ENCODE measurements at regions not wholly inside any gene's neighbourhood (a gene's known extent, or its start where the extent isn't known, plus 50 kb on each side); places are given as distances from the start of the nearest gene placed in this dataset.

DNA sequence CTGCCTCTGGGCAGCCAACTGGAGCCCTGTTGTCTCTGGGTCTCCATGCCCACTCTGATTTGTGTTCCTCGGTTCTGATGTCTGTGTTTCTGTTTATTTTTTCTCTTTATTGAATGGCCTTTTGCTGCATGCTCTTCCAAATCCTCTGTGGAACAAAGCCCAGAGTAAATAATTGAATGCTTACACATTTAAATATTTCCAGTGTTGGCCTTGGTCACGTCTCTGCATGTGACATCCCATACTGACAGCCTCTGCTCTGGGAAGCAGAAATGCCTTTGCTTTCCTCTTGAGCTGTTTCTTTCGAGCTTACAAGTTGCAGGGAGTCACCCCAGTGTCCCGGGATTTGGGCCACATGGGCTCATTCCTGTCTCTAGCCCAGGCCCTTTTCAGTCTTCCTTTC, 267.9 kb downstream of the PTPRU start:
- TF ChIP-seq SPI1 (IDR thresholded peaks at IDR 0.05; ENCODE audit: low read depth, low read length) (no peak), TAF1 (IDR thresholded peaks at IDR 0.05; ENCODE audit: low read depth, low read length) (no peak), POU2F2 (IDR thresholded peaks at IDR 0.05; ENCODE audit: low read depth, low read length) (no peak), POLR2AphosphoS5 (IDR thresholded peaks at IDR 0.05; ENCODE audit: low read depth, low read length) (no peak)
- FAIRE-seq = no peak

DNA sequence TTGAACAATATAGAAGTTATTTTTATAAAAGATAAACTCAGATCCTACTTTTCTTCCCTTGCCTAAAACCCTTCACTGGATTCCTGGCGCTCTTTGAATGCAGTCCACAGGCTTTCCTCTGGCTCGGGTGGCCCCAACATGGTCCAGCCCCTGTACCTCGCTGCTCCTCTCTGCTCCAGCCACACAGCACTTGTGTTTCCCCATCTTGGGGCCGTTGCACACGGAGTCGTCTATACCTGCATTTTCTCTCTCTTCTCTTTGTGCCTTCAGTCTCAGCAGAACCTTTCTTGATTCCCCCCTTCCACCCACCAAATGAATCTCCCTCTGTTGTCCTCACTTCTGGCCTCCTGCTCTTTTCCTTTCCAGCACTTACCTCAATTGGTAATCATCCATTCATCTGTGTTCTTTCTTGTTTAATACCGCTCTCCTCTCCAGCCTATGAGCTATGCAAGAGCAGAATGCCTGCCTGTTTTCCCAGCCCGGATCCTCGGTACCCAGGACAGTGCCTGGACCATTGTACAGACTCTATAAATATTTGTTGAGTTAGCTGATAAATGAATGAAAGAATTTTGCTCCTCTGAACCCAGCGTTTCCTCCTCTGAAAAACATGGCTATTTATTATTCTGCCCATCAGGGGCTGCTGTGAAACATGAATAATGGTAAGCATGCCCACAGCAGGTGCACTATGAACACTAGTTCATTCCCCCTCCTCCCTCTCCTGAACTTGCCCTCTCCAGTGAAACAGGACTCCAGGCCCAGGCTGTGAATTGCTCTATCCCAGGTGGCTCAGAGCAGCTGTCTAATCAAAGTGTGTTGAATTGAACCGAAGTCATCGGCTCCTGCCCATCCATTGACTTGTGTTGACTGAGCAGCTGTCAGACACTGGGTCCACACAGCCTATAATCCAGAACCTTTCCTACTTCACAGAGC, 266.9 kb downstream of the PTPRU start:
- no peak for TF ChIP-seq POLR2AphosphoS5 (IDR thresholded peaks at IDR 0.05; ENCODE audit: low read depth, low read length)
- TF ChIP-seq SPI1 (IDR thresholded peaks at IDR 0.05; ENCODE audit: low read depth, low read length) = no peak
- no peak for TF ChIP-seq TAF1 (IDR thresholded peaks at IDR 0.05; ENCODE audit: low read depth, low read length)
- no peak for TF ChIP-seq POU2F2 (IDR thresholded peaks at IDR 0.05; ENCODE audit: low read depth, low read length)
- TF ChIP-seq POLR2A (IDR thresholded peaks at IDR 0.05; ENCODE audit: low read depth, low read length) = no peak
- TF ChIP-seq PAX5 (IDR thresholded peaks at IDR 0.05; ENCODE audit: insufficient read depth, low read length, severe bottlenecking) = no peak
- FAIRE-seq (no peak), DNase-seq (ENCODE audit: insufficient read length, low spot score) (no peak)

More for the DNA sequence above, 267.9 kb downstream of the PTPRU start:
- DNase-seq (ENCODE audit: insufficient read length, low spot score) = no peak

DNA sequence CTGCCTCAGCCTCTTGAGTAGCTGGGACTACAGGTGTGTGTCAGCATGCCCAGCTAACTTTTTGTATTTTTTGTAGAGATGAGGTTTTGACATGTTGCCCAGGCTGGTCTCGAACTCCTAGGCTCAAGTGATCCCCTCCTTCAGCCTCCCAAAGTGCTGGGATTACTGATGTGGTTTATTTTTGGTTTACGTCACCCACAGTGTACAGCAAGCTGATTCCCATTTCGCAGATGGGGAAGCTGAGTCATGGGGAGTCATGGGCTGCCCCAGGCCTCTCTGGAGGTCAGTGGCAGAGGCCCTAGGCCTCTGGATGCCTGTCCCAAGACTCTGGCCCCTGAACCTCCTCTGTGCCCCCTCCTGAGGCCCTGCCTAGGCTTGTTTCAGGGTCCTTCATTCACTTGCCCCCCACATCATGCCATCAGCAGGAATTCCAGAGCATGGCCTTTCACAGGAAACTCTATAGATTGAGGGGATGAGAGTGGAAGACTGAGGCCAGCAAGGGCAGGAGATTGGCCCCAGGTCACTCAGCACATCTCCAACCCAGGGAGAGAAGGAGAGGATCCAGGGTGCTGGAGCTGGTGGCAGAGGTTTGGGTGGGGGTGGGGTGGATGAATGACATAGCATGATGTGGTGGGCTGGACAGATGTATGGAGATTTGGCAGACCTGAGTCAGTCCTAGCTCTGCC, 266.0 kb downstream of the PTPRU start:
- TF ChIP-seq PAX5 (IDR thresholded peaks at IDR 0.05; ENCODE audit: insufficient read depth, low read length, severe bottlenecking) (no peak), POLR2A (IDR thresholded peaks at IDR 0.05; ENCODE audit: low read depth, low read length) (no peak), POLR2AphosphoS5 (IDR thresholded peaks at IDR 0.05; ENCODE audit: low read depth, low read length) (no peak), SPI1 (IDR thresholded peaks at IDR 0.05; ENCODE audit: low read depth, low read length) (no peak), TAF1 (IDR thresholded peaks at IDR 0.05; ENCODE audit: low read depth, low read length) (no peak), POU2F2 (IDR thresholded peaks at IDR 0.05; ENCODE audit: low read depth, low read length) (no peak)
- no peak for FAIRE-seq

DNA sequence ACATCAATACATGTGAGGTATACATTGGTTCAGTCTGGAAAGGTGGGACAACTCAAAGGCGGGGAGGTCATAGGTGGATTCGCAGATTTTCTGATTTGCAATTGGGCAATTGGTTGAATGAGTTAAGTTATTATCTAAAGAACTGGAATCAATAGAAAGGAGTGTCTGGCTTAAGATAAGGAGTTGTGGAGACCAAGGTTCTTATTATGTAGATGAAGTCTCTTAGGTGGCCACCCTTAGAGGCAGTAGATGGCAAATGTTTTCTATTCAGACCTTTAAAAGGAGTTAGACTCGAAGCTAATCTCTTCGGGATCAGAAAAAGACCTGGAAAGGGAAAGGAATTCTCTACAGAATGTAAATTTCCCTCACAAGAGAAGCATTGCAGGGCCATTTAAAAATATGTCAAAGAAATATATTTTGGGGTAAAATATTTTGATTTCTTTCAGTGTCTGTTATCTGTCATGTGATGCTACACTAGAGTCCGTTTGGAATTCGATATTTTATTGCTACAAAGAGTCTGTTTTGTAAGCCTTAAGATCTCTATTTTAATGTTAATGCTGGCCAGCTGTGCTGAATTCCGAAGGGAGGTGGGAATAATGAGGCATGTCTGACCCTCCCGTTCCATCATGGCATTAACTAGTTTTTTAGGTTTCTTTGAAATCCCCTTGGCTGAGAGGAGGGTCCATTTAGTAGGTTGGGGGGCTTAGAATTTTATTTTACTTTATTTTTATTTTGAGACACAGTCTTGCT, 265.1 kb downstream of the PTPRU start:
- no peak for DNase-seq (ENCODE audit: insufficient read length, low spot score)
- no peak for TF ChIP-seq TAF1 (IDR thresholded peaks at IDR 0.05; ENCODE audit: low read depth, low read length)
- no peak for TF ChIP-seq POU2F2 (IDR thresholded peaks at IDR 0.05; ENCODE audit: low read depth, low read length)
- TF ChIP-seq POLR2A (IDR thresholded peaks at IDR 0.05; ENCODE audit: low read depth, low read length) = no peak
- no peak for TF ChIP-seq POLR2AphosphoS5 (IDR thresholded peaks at IDR 0.05; ENCODE audit: low read depth, low read length)
- no peak for TF ChIP-seq PAX5 (IDR thresholded peaks at IDR 0.05; ENCODE audit: insufficient read depth, low read length, severe bottlenecking)
- TF ChIP-seq SPI1 (IDR thresholded peaks at IDR 0.05; ENCODE audit: low read depth, low read length) = no peak
- no peak for FAIRE-seq

More for the DNA sequence above, 266.0 kb downstream of the PTPRU start:
- DNase-seq (ENCODE audit: insufficient read length, low spot score) = no peak

DNA sequence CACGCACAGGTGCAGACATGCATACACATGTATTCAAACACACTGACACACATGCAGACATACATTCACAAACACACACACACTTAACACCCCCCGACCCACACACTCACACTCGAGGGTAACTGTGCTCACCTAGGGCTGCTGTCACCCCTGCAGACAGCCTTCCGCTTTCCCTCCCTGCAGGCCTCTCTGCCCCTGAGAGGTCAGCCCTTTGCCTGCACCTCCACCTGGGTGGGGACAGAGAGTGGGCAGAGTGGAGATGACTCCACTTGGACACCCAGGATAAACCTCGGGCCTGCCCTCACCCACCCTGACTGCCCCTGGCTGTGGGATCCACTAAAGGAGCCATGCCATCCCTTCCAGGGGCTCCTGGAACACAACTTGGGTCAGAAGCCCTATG, 264.3 kb downstream of the PTPRU start:
- DNase-seq (ENCODE audit: insufficient read length, low spot score) (no peak), FAIRE-seq (no peak)
- no peak for TF ChIP-seq POLR2A (IDR thresholded peaks at IDR 0.05; ENCODE audit: low read depth, low read length)
- TF ChIP-seq POLR2AphosphoS5 (IDR thresholded peaks at IDR 0.05; ENCODE audit: low read depth, low read length) = no peak
- no peak for TF ChIP-seq PAX5 (IDR thresholded peaks at IDR 0.05; ENCODE audit: insufficient read depth, low read length, severe bottlenecking)
- no peak for TF ChIP-seq SPI1 (IDR thresholded peaks at IDR 0.05; ENCODE audit: low read depth, low read length)
- no peak for TF ChIP-seq TAF1 (IDR thresholded peaks at IDR 0.05; ENCODE audit: low read depth, low read length)
- no peak for TF ChIP-seq POU2F2 (IDR thresholded peaks at IDR 0.05; ENCODE audit: low read depth, low read length)

DNA sequence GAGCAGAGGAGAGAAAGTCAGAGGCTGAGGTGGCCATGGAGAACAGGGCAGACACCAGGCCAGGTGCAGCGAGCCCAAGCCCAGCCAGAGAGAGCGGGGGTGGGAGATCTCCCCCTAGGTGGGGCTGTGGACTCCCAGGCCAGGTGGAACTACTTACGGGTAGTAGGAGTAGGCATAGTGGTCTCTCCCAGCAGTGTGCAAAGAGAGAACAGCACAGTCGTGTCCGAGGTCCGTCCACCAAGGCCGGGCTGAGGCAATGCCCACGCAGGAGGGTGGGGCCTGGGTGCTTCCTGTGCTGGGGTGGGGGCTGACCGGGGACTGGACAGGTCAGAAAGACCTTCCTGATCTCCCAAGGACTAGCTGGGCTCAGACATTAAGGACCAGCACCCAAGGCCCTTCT, 263.7 kb downstream of the PTPRU start:
- TF ChIP-seq PAX5 (IDR thresholded peaks at IDR 0.05; ENCODE audit: insufficient read depth, low read length, severe bottlenecking) (no peak), POLR2AphosphoS5 (IDR thresholded peaks at IDR 0.05; ENCODE audit: low read depth, low read length) (no peak), TAF1 (IDR thresholded peaks at IDR 0.05; ENCODE audit: low read depth, low read length) (no peak), SPI1 (IDR thresholded peaks at IDR 0.05; ENCODE audit: low read depth, low read length) (no peak), POLR2A (IDR thresholded peaks at IDR 0.05; ENCODE audit: low read depth, low read length) (no peak), POU2F2 (IDR thresholded peaks at IDR 0.05; ENCODE audit: low read depth, low read length) (no peak)
- FAIRE-seq (no peak), DNase-seq (ENCODE audit: insufficient read length, low spot score) (no peak)

DNA sequence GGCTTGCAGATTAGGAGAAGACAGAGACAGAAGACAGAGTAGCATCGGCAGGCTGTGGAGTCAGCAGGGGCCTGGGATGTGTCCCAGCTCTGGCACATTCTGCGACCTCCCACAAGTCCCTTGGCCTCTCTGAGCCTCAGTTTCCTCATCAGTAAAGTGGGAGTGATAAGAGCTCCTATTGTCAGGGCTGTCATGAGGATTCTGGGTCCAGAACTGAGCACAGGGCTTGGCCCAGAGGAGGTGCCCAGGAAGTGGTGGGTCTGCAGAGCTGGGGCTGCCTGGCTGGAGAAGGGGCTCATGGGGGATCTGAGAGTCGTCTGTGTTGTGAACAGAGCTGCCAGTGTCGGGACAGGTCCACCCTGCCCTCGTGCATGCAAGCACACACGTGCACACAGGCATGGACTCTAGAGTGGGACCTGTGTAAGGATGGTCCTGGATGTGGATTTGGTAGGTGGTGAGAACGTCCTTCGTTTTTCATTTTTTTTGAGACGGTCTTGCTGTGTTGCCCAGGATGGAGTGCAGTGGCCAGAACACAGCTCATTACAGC, 262.9 kb downstream of the PTPRU start:
- DNase-seq (ENCODE audit: insufficient read length, low spot score) = no peak
- no peak for TF ChIP-seq TAF1 (IDR thresholded peaks at IDR 0.05; ENCODE audit: low read depth, low read length)
- TF ChIP-seq POU2F2 (IDR thresholded peaks at IDR 0.05; ENCODE audit: low read depth, low read length) = no peak
- TF ChIP-seq POLR2AphosphoS5 (IDR thresholded peaks at IDR 0.05; ENCODE audit: low read depth, low read length) = no peak
- TF ChIP-seq PAX5 (IDR thresholded peaks at IDR 0.05; ENCODE audit: insufficient read depth, low read length, severe bottlenecking) = no peak
- TF ChIP-seq SPI1 (IDR thresholded peaks at IDR 0.05; ENCODE audit: low read depth, low read length) = no peak

DNA sequence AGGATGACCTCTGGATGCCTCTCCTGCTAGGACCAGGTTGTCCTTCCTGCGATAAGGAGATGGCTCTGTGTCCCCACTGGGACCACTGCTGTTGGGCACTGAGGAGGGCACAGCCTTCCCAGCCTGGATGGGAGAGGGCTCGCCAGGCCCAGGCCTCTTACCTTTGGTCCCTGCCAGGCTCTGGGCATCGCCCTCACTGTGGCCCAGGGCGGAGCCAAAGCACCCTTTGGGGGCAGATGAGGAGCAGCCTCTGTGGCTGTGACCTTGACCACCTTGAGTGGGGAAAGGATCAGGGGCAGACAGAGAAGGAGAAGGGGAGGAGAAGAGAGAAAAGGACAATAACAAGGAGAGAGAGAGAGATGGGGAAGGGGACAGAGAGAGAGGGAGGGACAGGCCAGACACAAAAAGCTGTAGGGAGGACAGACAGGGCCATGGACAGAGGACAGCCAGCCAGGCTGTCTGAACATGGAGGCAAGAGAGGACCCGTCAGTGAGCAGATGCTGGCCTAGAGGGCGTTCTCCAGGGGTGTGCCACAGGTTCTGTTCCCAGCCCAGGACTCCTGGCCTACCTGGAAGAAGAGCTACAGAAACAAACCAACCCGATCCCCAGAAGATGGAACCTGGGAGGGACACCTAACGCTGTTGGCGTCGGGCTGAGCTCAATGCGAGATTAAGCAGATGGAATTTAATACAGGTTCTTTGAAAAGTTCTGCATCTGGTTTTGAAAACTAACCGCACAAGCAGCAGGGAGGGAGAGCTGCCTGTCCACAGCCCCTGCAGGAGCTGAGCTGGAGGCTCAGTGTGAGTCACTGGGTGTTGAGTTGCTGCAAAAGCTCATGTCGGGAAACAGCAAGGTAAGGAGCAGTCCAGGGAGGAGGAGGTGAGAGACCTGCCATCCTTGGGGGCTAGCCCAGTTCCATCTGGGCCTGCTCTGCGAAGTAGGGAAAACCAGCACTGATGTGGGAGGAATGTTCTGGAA, 262.1 kb downstream of the PTPRU start:
- DNase-seq (ENCODE audit: insufficient read length, low spot score) (no peak), FAIRE-seq (no peak)
- no peak for TF ChIP-seq PAX5 (IDR thresholded peaks at IDR 0.05; ENCODE audit: insufficient read depth, low read length, severe bottlenecking)

More for the DNA sequence above, 262.9 kb downstream of the PTPRU start:
- FAIRE-seq = no peak
